T-cell (primary cell): ENCODE measurements at regions not wholly inside any gene's neighbourhood (a gene's known extent, or its start where the extent isn't known, plus 50 kb on each side); places are given as distances from the start of the nearest gene placed in this dataset.
"Not testable (repeated sequence)": the region's sequence is repeated elsewhere in the genome, so short reads cannot be mapped to it uniquely, and the experiment has no call there.

Source experiments
- ATAC-seq, 4 experiments: fragments of 200-7000 bp in 3 of 4; fragments of 150-1000 bp in 1 of 4; cut with Tn5 transposase; replicated peaks in 1 of 4; 1 replicate in 3 of 4; 2 replicates in 1 of 4; pipeline ENCODE4 v1.10.0; 2021; ENCODE audit warnings: moderate library complexity in 3 of 4, mild to moderate bottlenecking in 2 of 4, moderate number of reproducible peaks in 1 of 4
- CTCF ChIA-PET, 2 donors: fragments of 300-600 bp; sonication (Branson Sonifier 250); formaldehyde crosslinking; loops; one replicate each; lab custom pipeline; 2022; ENCODE audit warnings: antibody characterized with exemption in 2 of 2; lab: Charles Lee
- POLR2A ChIA-PET, 2 donors: fragments of 300-600 bp; sonication (Branson Sonifier 250); formaldehyde crosslinking; loops; one replicate each; lab custom pipeline; 2022; ENCODE audit warnings: antibody characterized with exemption in 2 of 2; lab: Charles Lee
- DNase-seq, 35 experiments: peaks; one replicate each; pipeline versions ENCODE4 v3.0.0 to v3.0.0-alpha.2; 2013 to 2023
- H3K27ac ChIP-seq: one replicate; pipeline ENCODE4 v1.5.1; 2013; ENCODE audit warnings: low read length
- H3K27me3 ChIP-seq, 2 experiments: replicated peaks in 1 of 2; 1 replicate in 1 of 2; 2 replicates in 1 of 2; pipeline versions ENCODE4 v1.6.1 to v1.7.0; 2013; ENCODE audit warnings: low read length in 1 of 2, mixed read lengths in 1 of 2; ENCODE audit not compliant: control insufficient read depth in 2 of 2, insufficient read depth in 2 of 2; ENCODE audit errors: extremely low read depth in 1 of 2
- H3K36me3 ChIP-seq, 2 donors: 1 replicate in 1 of 2; 2 replicates in 1 of 2; pipeline versions ENCODE4 v1.6.1 to v1.7.0; 2013; ENCODE audit warnings: low read length in 1 of 2; ENCODE audit not compliant: control insufficient read depth in 2 of 2, insufficient read depth in 1 of 2; ENCODE audit errors: extremely low read depth in 1 of 2
- H3K4me1 ChIP-seq, 2 experiments: 1 replicate in 1 of 2; 2 replicates in 1 of 2; pipeline versions ENCODE4 v1.6.1 to v1.7.0; 2013; ENCODE audit warnings: low read length in 2 of 2, mixed read lengths in 1 of 2; ENCODE audit not compliant: insufficient read depth in 2 of 2, control insufficient read depth in 1 of 2; ENCODE audit errors: extremely low read depth in 1 of 2
- H3K4me3 ChIP-seq, 2 donors: 1 replicate in 1 of 2; 2 replicates in 1 of 2; pipeline versions ENCODE4 v1.5.1 to v1.7.0; 2013; ENCODE audit warnings: mild to moderate bottlenecking in 2 of 2, low read length in 1 of 2, moderate library complexity in 1 of 2; ENCODE audit not compliant: control insufficient read depth in 1 of 2; ENCODE audit errors: extremely low read depth in 1 of 2
- H3K9me3 ChIP-seq: 2 replicates; pipeline ENCODE4 v1.7.0; 2013
- H3K27ac Mint-ChIP-seq, 2 donors: one replicate each; pipeline ENCODE4 v1.8.0; 2020 to 2021; ENCODE audit warnings: mild to moderate bottlenecking in 2 of 2, mixed read lengths in 2 of 2
- H3K27me3 Mint-ChIP-seq, 2 donors: one replicate each; pipeline ENCODE4 v1.8.0; 2021 to 2022; ENCODE audit warnings: mixed read lengths in 2 of 2
- H3K36me3 Mint-ChIP-seq: one replicate; pipeline ENCODE4 v1.8.0; 2021; ENCODE audit warnings: mixed read lengths
- H3K4me1 Mint-ChIP-seq, 3 donors: one replicate each; pipeline ENCODE4 v1.8.0; 2020 to 2022; ENCODE audit warnings: mixed read lengths in 3 of 3, mild to moderate bottlenecking in 1 of 3
- H3K4me3 Mint-ChIP-seq, 3 donors: one replicate each; pipeline ENCODE4 v1.8.0; 2020 to 2022; ENCODE audit warnings: mild to moderate bottlenecking in 3 of 3, mixed read lengths in 3 of 3, moderate library complexity in 3 of 3
- H3K9me3 Mint-ChIP-seq, 3 donors: one replicate each; pipeline ENCODE4 v1.8.0; 2020 to 2022; ENCODE audit warnings: mixed read lengths in 3 of 3
- WGBS: methylation state at CpG from one replicate; pipeline ENCODE4 v1.1.5; 2013; ENCODE audit warnings: missing lambda C conversion rate; ENCODE audit not compliant: insufficient coverage; 5-methylcytosine and 5-hydroxymethylcytosine counted together

GRCh38 chr10:22801785-22802184 is 87.4 kb upstream of the PIP4K2A start:
- no peak for DNase-seq
- peaks cover 0 to 3% (median 0%) of the 10 kb centered on the region in 3 donors for H3K9me3 Mint-ChIP-seq
- WGBS, result 88% methylated on average over 1 of the region's 1 CpG
- CTCF ChIA-PET, result interaction anchor here in 1 of 2 donors (0.6 kb wide), 1 partner anchor 251 kb away, joined by 3 read pairs; no protein-coding TSS in a partner anchor
- H3K36me3 Mint-ChIP-seq, result no peaks in the 10 kb centered on the region
- POLR2A ChIA-PET, result no interaction called here
- no peak overlapping the region for H3K4me3 Mint-ChIP-seq
- peaks cover 0 to 1% (median 0%) of the 10 kb centered on the region in 3 donors for H3K4me1 Mint-ChIP-seq
- Histone ChIP-seq H3K27ac (no peak overlapping the region), H3K4me3 (no peak overlapping the region), H3K36me3 (no peaks in the 10 kb centered on the region), H3K9me3 (no peaks in the 10 kb centered on the region), H3K27me3 (no peaks in the 10 kb centered on the region), H3K4me1 (no peaks in the 10 kb centered on the region)
- peaks cover 0 to 2% of the 10 kb centered on the region in 2 donors for H3K27me3 Mint-ChIP-seq
- no peak for ATAC-seq
- no peak overlapping the region for H3K27ac Mint-ChIP-seq

DNA sequence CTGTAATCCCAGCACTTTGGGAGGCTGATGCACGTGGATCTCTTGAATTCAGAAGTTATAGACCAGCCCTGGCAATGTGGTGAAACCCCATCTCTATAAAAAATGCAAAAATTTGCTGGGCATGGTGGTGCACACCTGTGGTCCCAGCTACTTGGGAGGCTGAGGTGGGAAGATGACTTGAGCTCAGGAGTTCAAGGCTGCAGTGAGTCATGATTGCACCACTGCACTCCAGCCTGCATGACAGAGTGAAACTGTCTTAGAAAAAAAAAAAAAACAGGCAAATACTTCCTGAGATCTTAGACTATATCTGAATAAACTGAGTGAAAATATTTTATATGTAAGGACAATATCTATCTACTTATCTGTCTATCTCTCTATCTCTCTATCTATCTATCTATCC is 83.4 kb upstream of the PIP4K2A start:
- H3K4me1 Mint-ChIP-seq, result peaks cover 0 to 12% (median 0%) of the 10 kb centered on the region in 3 donors
- H3K4me3 ChIP-seq, POLR2A ChIA-PET, H3K27ac Mint-ChIP-seq, H3K27ac ChIP-seq, ATAC-seq, H3K9me3 ChIP-seq, H3K27me3 Mint-ChIP-seq, H3K36me3 Mint-ChIP-seq, DNase-seq, H3K4me3 Mint-ChIP-seq, H3K27me3 ChIP-seq, CTCF ChIA-PET, H3K36me3 ChIP-seq, H3K9me3 Mint-ChIP-seq, H3K4me1 ChIP-seq: not testable (repeated sequence)
- no CpG with 5 or more reads among the region's 1 CpG for WGBS

DNA sequence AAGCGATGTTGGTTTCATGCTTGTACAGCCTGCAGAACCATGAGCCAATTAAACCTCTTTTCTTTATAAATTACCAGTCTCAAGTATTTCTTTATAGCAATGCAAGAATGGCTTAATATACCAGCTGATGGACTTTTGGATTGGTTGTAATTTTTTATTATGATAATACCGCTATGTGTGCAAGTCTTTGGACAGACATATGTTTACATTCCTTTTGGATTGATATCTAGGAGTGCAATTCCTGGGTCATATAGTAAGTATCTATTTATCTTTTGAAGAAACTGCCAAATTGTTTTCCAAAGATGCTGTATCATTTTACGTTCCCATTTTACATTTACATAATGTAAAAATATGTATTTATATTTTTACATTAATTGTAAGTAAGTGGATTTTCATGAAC is 81.2 kb upstream of the PIP4K2A start:
- H3K4me3 ChIP-seq, result no peak overlapping the region
- peaks cover 3 to 6% of the 10 kb centered on the region in 2 donors for H3K27me3 Mint-ChIP-seq
- H3K27ac ChIP-seq, result no peak overlapping the region
- ChIA-PET POLR2A (no interaction called here), CTCF (no interaction called here)
- H3K27ac Mint-ChIP-seq, result no peak overlapping the region
- ATAC-seq (no peak), DNase-seq (no peak)
- H3K4me3 Mint-ChIP-seq, result no peak overlapping the region
- H3K27me3 ChIP-seq, result no peaks in the 10 kb centered on the region
- no peaks in the 10 kb centered on the region for H3K9me3 ChIP-seq
- peaks cover 0 to 3% (median 0%) of the 10 kb centered on the region in 3 donors for H3K9me3 Mint-ChIP-seq
- H3K4me1 Mint-ChIP-seq, result peaks cover 0 to 12% (median 0%) of the 10 kb centered on the region in 3 donors
- H3K4me1 ChIP-seq, result no peaks in the 10 kb centered on the region
- WGBS, result no CpG with 5 or more reads among the region's 3 CpGs
- no peaks in the 10 kb centered on the region for H3K36me3 ChIP-seq
- no peaks in the 10 kb centered on the region for H3K36me3 Mint-ChIP-seq

DNA sequence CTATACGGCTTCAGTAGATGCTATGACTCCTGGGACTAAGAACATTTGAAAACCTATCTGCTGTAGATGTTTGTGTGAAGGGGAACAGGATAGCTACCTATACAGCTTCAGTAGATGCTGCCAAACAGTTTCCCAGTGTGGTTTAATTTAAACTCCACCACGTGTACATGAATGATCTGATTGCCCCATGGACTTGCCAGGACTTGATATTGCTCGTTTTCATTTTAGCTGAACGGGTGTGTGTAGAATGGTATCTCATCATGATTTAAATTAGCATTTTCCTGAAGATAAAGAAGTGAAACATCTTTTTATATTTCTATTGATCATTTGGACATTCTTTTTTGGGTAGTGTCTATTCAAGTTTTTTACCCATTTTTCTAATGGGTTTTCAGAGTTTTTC is 77.8 kb upstream of the PIP4K2A start:
- Histone ChIP-seq H3K4me1 (no peaks in the 10 kb centered on the region), H3K36me3 (no peaks in the 10 kb centered on the region), H3K9me3 (no peaks in the 10 kb centered on the region), H3K4me3 (no peak overlapping the region), H3K27me3 (no peaks in the 10 kb centered on the region), H3K27ac (no peak overlapping the region)
- WGBS, result 100% methylated on average over 1 of the region's 4 CpGs
- Mint-ChIP-seq H3K4me3 (no peak overlapping the region), H3K27ac (no peak overlapping the region), H3K9me3 (no peaks in the 10 kb centered on the region), H3K27me3 (peaks cover 7 to 10% of the 10 kb centered on the region in 2 donors), H3K4me1 (peaks cover 0 to 12% (median 0%) of the 10 kb centered on the region in 3 donors), H3K36me3 (no peaks in the 10 kb centered on the region)
- POLR2A ChIA-PET, result no interaction called here
- DNase-seq, result no peak
- CTCF ChIA-PET, result no interaction called here
- no peak for ATAC-seq

- Mint-ChIP-seq H3K4me1 (peaks cover 0 to 16% (median 0%) of the 10 kb centered on the region in 3 donors), H3K27me3 (peaks cover 7 to 10% of the 10 kb centered on the region in 2 donors), H3K9me3 (no peaks in the 10 kb centered on the region), H3K4me3 (no peak overlapping the region), H3K36me3 (no peaks in the 10 kb centered on the region), H3K27ac (no peak overlapping the region)
- 67% methylated on average over 3 of the region's 5 CpGs for WGBS
- H3K36me3 ChIP-seq, result no peaks in the 10 kb centered on the region
- H3K27me3 ChIP-seq, result no peaks in the 10 kb centered on the region
- no peak overlapping the region for H3K4me3 ChIP-seq
- no peak for DNase-seq
- H3K9me3 ChIP-seq, result no peaks in the 10 kb centered on the region
- no peaks in the 10 kb centered on the region for H3K4me1 ChIP-seq
- ChIA-PET CTCF (interaction anchor here in 1 of 2 donors (0.8 kb wide), 1 partner anchor 179 kb away, joined by 4 read pairs; no protein-coding TSS in a partner anchor), POLR2A (interaction anchor here in 1 of 2 donors (0.6 kb wide), 1 partner anchor 772 kb away, joined by 3 read pairs; no protein-coding TSS in a partner anchor)
- no peak overlapping the region for H3K27ac ChIP-seq
- no peak for ATAC-seq
Measured at GRCh38 chr10:22791665-22792064, 77.3 kb upstream of the PIP4K2A start.

GRCh38 chr10:22784668-22785067 is 70.3 kb upstream of the PIP4K2A start:
- Mint-ChIP-seq H3K9me3 (no peaks in the 10 kb centered on the region), H3K27ac (no peak overlapping the region), H3K27me3 (peaks cover 4% of the 10 kb centered on the region in 2 donors), H3K36me3 (no peaks in the 10 kb centered on the region), H3K4me1 (peaks cover 0 to 11% (median 5%) of the 10 kb centered on the region in 3 donors), H3K4me3 (no peak overlapping the region)
- Histone ChIP-seq H3K9me3 (no peaks in the 10 kb centered on the region), H3K4me3 (no peak overlapping the region), H3K27me3 (no peaks in the 10 kb centered on the region), H3K4me1 (no peaks in the 10 kb centered on the region), H3K27ac (no peak overlapping the region), H3K36me3 (no peaks in the 10 kb centered on the region)
- ATAC-seq (no peak), DNase-seq (no peak)
- CTCF ChIA-PET, result interaction anchor here in 1 of 2 donors (1.0 kb wide), 1 partner anchor 1288 kb away, joined by 5 read pairs; no protein-coding TSS in a partner anchor
- POLR2A ChIA-PET, result no interaction called here
- no CpG with 5 or more reads among the region's 1 CpG for WGBS
